H1 (cell line): ENCODE measurements at regions not wholly inside any gene's neighbourhood (a gene's known extent, or its start where the extent isn't known, plus 50 kb on each side); places are given as distances from the start of the nearest gene placed in this dataset.

Experiments
- CTCF ChIA-PET: fragments of 300-600 bp; sonication (Branson Sonifier 250); formaldehyde crosslinking; loops from one replicate; lab custom pipeline; 2021; ENCODE audit not compliant: partially characterized antibody; lab: Charles Lee
- POLR2A ChIA-PET: fragments of 300-600 bp; sonication (Branson Sonifier 250); formaldehyde crosslinking; loops from one replicate; lab custom pipeline; 2021; ENCODE audit warnings: inconsistent platforms; ENCODE audit not compliant: partially characterized antibody; lab: Charles Lee
- DNase-seq, 2 experiments: peaks; one replicate each; pipeline versions ENCODE4 v3.0.0 to v3.0.0-alpha.2; 2010 to 2022; ENCODE audit warnings: low spot score in 2 of 2, low read depth in 1 of 2, mixed read lengths in 1 of 2
- FAIRE-seq: peaks from 2 replicates; lab custom pipeline; 2011; peaks lifted over from hg19 to GRCh38; lab: Jason Lieb, UNC
- H2AFZ ChIP-seq: 2 replicates; pipeline ENCODE4 v1.8.1; 2012; ENCODE audit warnings: low read length, inconsistent platforms
- H2AK5ac ChIP-seq: 2 replicates; pipeline ENCODE4 v1.6.1; 2013; ENCODE audit warnings: low read depth, low read length
- H2BK120ac ChIP-seq: replicated peaks from 2 replicates; pipeline ENCODE3; 2013; ENCODE audit warnings: low read depth, low read length, inconsistent platforms
- H2BK12ac ChIP-seq: 2 replicates; pipeline ENCODE4 v1.6.1; 2013; ENCODE audit warnings: low read depth, low read length
- H2BK15ac ChIP-seq: 2 replicates; pipeline ENCODE4 v1.6.1; 2013; ENCODE audit warnings: low read length
- H2BK20ac ChIP-seq: 2 replicates; pipeline ENCODE4 v1.6.1; 2013; ENCODE audit warnings: low read length
- H2BK5ac ChIP-seq: 2 replicates; pipeline ENCODE4 v1.6.1; 2013; ENCODE audit warnings: low read depth, low read length
- H3K14ac ChIP-seq: 2 replicates; pipeline ENCODE4 v1.6.1; 2013; ENCODE audit warnings: inconsistent platforms; ENCODE audit not compliant: insufficient read length
- H3K18ac ChIP-seq: 2 replicates; pipeline ENCODE4 v1.6.1; 2013; ENCODE audit warnings: low read length; ENCODE audit errors: extremely low read depth
- H3K23ac ChIP-seq: 2 replicates; pipeline ENCODE4 v1.6.1; 2013; ENCODE audit warnings: inconsistent platforms; ENCODE audit not compliant: insufficient read length
- H3K23me2 ChIP-seq: 2 replicates; pipeline ENCODE4 v1.6.1; 2013; ENCODE audit warnings: low read depth, low read length
- H3K27ac ChIP-seq: 2 replicates; pipeline ENCODE4 v1.6.1; 2011; ENCODE audit warnings: low read depth, low read length, inconsistent platforms
- H3K27me3 ChIP-seq, 4 experiments: replicated peaks in 1 of 4; 1 replicate in 1 of 4; 2 replicates in 3 of 4; pipeline versions ENCODE4 v1.6.1 to v1.8.1; 2011 to 2013; ENCODE audit warnings: low read length in 3 of 4, mild to moderate bottlenecking in 3 of 4, inconsistent platforms in 2 of 4, mixed read lengths in 2 of 4, moderate library complexity in 1 of 4; ENCODE audit not compliant: control insufficient read depth in 3 of 4, insufficient read depth in 3 of 4; ENCODE audit errors: extremely low read depth in 1 of 4
- H3K36me3 ChIP-seq, 4 experiments: 2 replicates each; pipeline versions ENCODE4 v1.6.1 to v1.8.1; 2011 to 2013; ENCODE audit warnings: mild to moderate bottlenecking in 4 of 4, low read length in 3 of 4, moderate library complexity in 2 of 4, control low read depth in 1 of 4, inconsistent platforms in 1 of 4; ENCODE audit not compliant: insufficient read depth in 4 of 4, control insufficient read depth in 2 of 4
- H3K4ac ChIP-seq: replicated peaks from 2 replicates; pipeline ENCODE3; 2013; ENCODE audit warnings: low read length, low read depth, mixed read lengths, inconsistent platforms; ENCODE audit not compliant: insufficient read length
- H3K4me1 ChIP-seq, 4 experiments: replicated peaks in 1 of 4; 1 replicate in 1 of 4; 2 replicates in 3 of 4; pipeline versions ENCODE4 v1.6.1 to v1.8.1; 2011 to 2013; ENCODE audit warnings: low read length in 3 of 4, inconsistent platforms in 2 of 4, mixed read lengths in 1 of 4; ENCODE audit not compliant: insufficient read depth in 4 of 4, control insufficient read depth in 3 of 4
- H3K4me2 ChIP-seq, 2 experiments: 2 replicates each; pipeline versions ENCODE4 v1.6.1 to v1.8.1; 2011 to 2013; ENCODE audit warnings: low read depth in 2 of 2, low read length in 2 of 2, control low read depth in 1 of 2, inconsistent platforms in 1 of 2, mild to moderate bottlenecking in 1 of 2; ENCODE audit not compliant: insufficient read depth in 1 of 2
- H3K4me3 ChIP-seq, 4 experiments: fragments of 200-600, 300-600 bp in 1 of 4; sonication (generic), shearing (Covaris generic), sonication (Bioruptor Twin) in 1 of 4; 2 replicates each; pipeline versions ENCODE4 v1.5.1 to v1.8.1; 2011 to 2016; ENCODE audit warnings: low read length in 4 of 4, low read depth in 3 of 4, control low read depth in 2 of 4, inconsistent platforms in 2 of 4, mild to moderate bottlenecking in 2 of 4, mixed read lengths in 1 of 4, moderate library complexity in 1 of 4; ENCODE audit not compliant: insufficient read depth in 2 of 4; ENCODE audit errors: extremely low read depth in 1 of 4
- H3K56ac ChIP-seq: replicated peaks from 2 replicates; pipeline ENCODE3; 2013; ENCODE audit warnings: low read depth, mild to moderate bottlenecking, mixed read lengths, low read length, inconsistent platforms; ENCODE audit not compliant: insufficient read length
- H3K79me1 ChIP-seq: 2 replicates; pipeline ENCODE4 v1.6.1; 2013; ENCODE audit warnings: low read depth, low read length, control low read depth
- H3K79me2 ChIP-seq, 2 experiments: 2 replicates each; pipeline versions ENCODE4 v1.6.1 to v1.8.1; 2012 to 2013; ENCODE audit warnings: low read length in 2 of 2, mild to moderate bottlenecking in 2 of 2, inconsistent platforms in 1 of 2; ENCODE audit not compliant: insufficient read depth in 2 of 2, control insufficient read depth in 1 of 2
- H3K9ac ChIP-seq, 4 experiments: replicated peaks in 1 of 4; 1 replicate in 1 of 4; 2 replicates in 3 of 4; pipeline versions ENCODE4 v1.6.1 to v1.8.1; 2011 to 2013; ENCODE audit warnings: low read depth in 3 of 4, low read length in 3 of 4, control low read depth in 2 of 4, mild to moderate bottlenecking in 2 of 4, moderate library complexity in 2 of 4, inconsistent platforms in 1 of 4; ENCODE audit errors: extremely low read depth in 1 of 4
- H3K9me3 ChIP-seq, 2 experiments: 2 replicates each; pipeline versions ENCODE4 v1.6.1 to v1.8.1; 2012 to 2013; ENCODE audit warnings: mild to moderate bottlenecking in 2 of 2, moderate library complexity in 2 of 2, control low read depth in 1 of 2, inconsistent platforms in 1 of 2, low read depth in 1 of 2, low read length in 1 of 2, mixed read lengths in 1 of 2; ENCODE audit not compliant: insufficient read depth in 2 of 2
- H4K20me1 ChIP-seq, 2 experiments: replicated peaks in 1 of 2; 2 replicates each; pipeline versions ENCODE3 to v1.8.1; 2011 to 2013; ENCODE audit warnings: inconsistent platforms in 2 of 2, low read length in 2 of 2, mild to moderate bottlenecking in 1 of 2; ENCODE audit not compliant: insufficient read depth in 2 of 2, control insufficient read depth in 1 of 2
- H4K5ac ChIP-seq: 2 replicates; pipeline ENCODE4 v1.6.1; 2013; ENCODE audit warnings: low read length, low read depth, mixed read lengths, inconsistent platforms; ENCODE audit not compliant: insufficient read length
- H4K8ac ChIP-seq: 2 replicates; pipeline ENCODE4 v1.8.0; 2013; ENCODE audit warnings: mild to moderate bottlenecking, moderate library complexity, low read length, inconsistent platforms; ENCODE audit not compliant: insufficient read depth; ENCODE audit errors: extremely low read depth
- H4K91ac ChIP-seq: replicated peaks from 2 replicates; pipeline ENCODE3; 2013; ENCODE audit warnings: low read length, mixed read lengths, inconsistent platforms; ENCODE audit not compliant: insufficient read length
- CEBPB ChIP-seq: IDR thresholded peaks from 2 replicates; pipeline ENCODE4 v1.6.1; 2012; ENCODE audit warnings: low read depth, low read length
- YY1 ChIP-seq: IDR thresholded peaks from 2 replicates; pipeline ENCODE4 v1.6.1; 2011; ENCODE audit warnings: low read depth, mild to moderate bottlenecking, low read length
- WGBS, 2 experiments: shearing (Covaris generic) in 1 of 2; methylation state at CpG; one replicate each; pipeline versions ENCODE4 v1.1.6 to v1.1.7; 2013 to 2015; ENCODE audit warnings: low lambda C conversion rate in 2 of 2, mixed read lengths in 2 of 2, inconsistent platforms in 1 of 2, low coverage in 1 of 2, missing lambda C conversion rate in 1 of 2; ENCODE audit not compliant: insufficient replicate concordance in 2 of 2, insufficient coverage in 1 of 2, insufficient read length in 1 of 2; ENCODE audit errors: extremely low coverage in 1 of 2, missing lambda C conversion rate in 1 of 2; 5-methylcytosine and 5-hydroxymethylcytosine counted together

GRCh38 chr4:153138736-153139135 lies 65.5 kb upstream of the TRIM2 start:
- Histone ChIP-seq H4K91ac (no peak overlapping the region), H3K23ac (no peak overlapping the region), H2BK120ac (no peak overlapping the region), H3K4me3 (no peak overlapping the region), H3K4me2 (no peak overlapping the region), H2BK15ac (no peak overlapping the region), H3K9me3 (no peaks in the 10 kb centered on the region), H2BK12ac (no peak overlapping the region), H2BK5ac (no peak overlapping the region), H3K27me3 (no peaks in the 10 kb centered on the region), H3K36me3 (no peaks in the 10 kb centered on the region), H4K8ac (no peak overlapping the region), H2AK5ac (no peak overlapping the region), H3K18ac (no peak overlapping the region), H3K23me2 (no peaks in the 10 kb centered on the region), H3K4me1 (peaks cover 0 to 2% (median under 1%) of the 10 kb centered on the region in 4 experiments; a peak in 2 of 7 replicates), H4K5ac (no peak overlapping the region), H2AFZ (no peak overlapping the region), H3K4ac (no peak overlapping the region), H3K56ac (no peak overlapping the region), H3K27ac (no peak overlapping the region), H3K79me1 (no peaks in the 10 kb centered on the region), H3K79me2 (no peaks in the 10 kb centered on the region), H3K14ac (no peak overlapping the region), H3K9ac (no peak overlapping the region), H4K20me1 (no peaks in the 10 kb centered on the region), H2BK20ac (no peak overlapping the region)
- DNase-seq, result no peak
- CTCF ChIA-PET, result interaction anchor here (0.6 to 3.0 kb wide), 4 partner anchors 12 to 528 kb away, joined by 3 to 18 read pairs (median 3); no protein-coding TSS in a partner anchor
- TF ChIP-seq CEBPB, result peak; percentile 20; the same call in 1 of the 2 replicates
- no peak for TF ChIP-seq YY1
- POLR2A ChIA-PET, result no interaction called here
- FAIRE-seq, result no peak
- WGBS, 2 experiments, result 90% methylated on average over 5 of the region's 5 CpGs; no CpG with 5 or more reads in 1 of the 2 experiments
